OCI-LY7 (cell line): ENCODE measurements at regions not wholly inside any gene's neighbourhood (a gene's known extent, or its start where the extent isn't known, plus 50 kb on each side); places are given as distances from the start of the nearest gene placed in this dataset.

Experiments
- EZH2phosphoT487 ChIP-seq: fragments of 200-600 bp; sonication (generic); IDR thresholded peaks from 2 replicates; pipeline ENCODE4 v1.6.1; 2018; ENCODE audit warnings: low read depth, borderline replicate concordance, mild to moderate bottlenecking, mixed run types, antibody characterized with exemption, low read length, moderate library complexity, mixed read lengths
- TF ChIP-seq, protein P1 (sequence below): fragments of 200-600 bp; sonication (generic); conservative IDR thresholded peaks from 2 replicates; pipeline ENCODE4 v1.5.1; 2014; ENCODE audit warnings: mild to moderate bottlenecking, antibody characterized with exemption, low read length, moderate library complexity, mixed read lengths

DNA sequence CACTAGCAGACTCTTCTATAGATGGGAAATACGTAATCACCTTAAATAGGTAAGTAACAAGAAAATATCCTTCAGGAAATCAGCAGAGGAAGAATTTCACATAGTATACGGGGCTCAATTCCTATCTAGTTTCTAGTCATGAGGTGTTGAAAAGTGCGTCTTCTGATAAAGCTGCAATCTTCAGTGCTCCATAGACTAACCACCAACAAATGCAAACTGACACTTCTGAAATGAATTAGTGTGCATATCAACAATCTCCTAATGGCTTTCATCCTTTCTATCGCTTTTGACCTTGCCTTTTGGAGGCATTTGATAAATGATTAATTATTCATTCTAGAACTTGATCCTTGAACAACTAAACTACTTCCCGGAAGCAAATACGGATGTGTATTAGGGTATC lies 2306.6 kb upstream of the AGA start:
- TF ChIP-seq, protein P1, sequence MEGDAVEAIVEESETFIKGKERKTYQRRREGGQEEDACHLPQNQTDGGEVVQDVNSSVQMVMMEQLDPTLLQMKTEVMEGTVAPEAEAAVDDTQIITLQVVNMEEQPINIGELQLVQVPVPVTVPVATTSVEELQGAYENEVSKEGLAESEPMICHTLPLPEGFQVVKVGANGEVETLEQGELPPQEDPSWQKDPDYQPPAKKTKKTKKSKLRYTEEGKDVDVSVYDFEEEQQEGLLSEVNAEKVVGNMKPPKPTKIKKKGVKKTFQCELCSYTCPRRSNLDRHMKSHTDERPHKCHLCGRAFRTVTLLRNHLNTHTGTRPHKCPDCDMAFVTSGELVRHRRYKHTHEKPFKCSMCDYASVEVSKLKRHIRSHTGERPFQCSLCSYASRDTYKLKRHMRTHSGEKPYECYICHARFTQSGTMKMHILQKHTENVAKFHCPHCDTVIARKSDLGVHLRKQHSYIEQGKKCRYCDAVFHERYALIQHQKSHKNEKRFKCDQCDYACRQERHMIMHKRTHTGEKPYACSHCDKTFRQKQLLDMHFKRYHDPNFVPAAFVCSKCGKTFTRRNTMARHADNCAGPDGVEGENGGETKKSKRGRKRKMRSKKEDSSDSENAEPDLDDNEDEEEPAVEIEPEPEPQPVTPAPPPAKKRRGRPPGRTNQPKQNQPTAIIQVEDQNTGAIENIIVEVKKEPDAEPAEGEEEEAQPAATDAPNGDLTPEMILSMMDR: no peak
- no peak for TF ChIP-seq EZH2phosphoT487
